Hepatocyte (in vitro differentiated cells): ENCODE measurements at regions not wholly inside any gene's neighbourhood (a gene's known extent, or its start where the extent isn't known, plus 50 kb on each side); places are given as distances from the start of the nearest gene placed in this dataset.

Experiments used
- DNase-seq: peaks from one replicate; pipeline ENCODE4 v3.0.0-alpha.2; 2016; ENCODE audit warnings: low spot score
- H2AFZ ChIP-seq: fragments of 200-600 bp; sonication (generic); 2 replicates; pipeline ENCODE4 v1.6.0; 2016; ENCODE audit warnings: antibody characterized with exemption, mild to moderate bottlenecking
- H3K27ac ChIP-seq: fragments of 200-600 bp; sonication (generic); 2 replicates; pipeline ENCODE4 v1.5.1; 2016; ENCODE audit warnings: mild to moderate bottlenecking
- H3K27me3 ChIP-seq: fragments of 200-600 bp; sonication (generic); 2 replicates; pipeline ENCODE4 v1.6.1; 2016
- H3K36me3 ChIP-seq: fragments of 200-600 bp; sonication (generic); replicated peaks from 2 replicates; pipeline ENCODE4 v1.5.1; 2016; ENCODE audit warnings: low read depth; ENCODE audit not compliant: insufficient read depth
- H3K4me1 ChIP-seq: fragments of 200-600 bp; sonication (generic); 2 replicates; pipeline ENCODE4 v1.5.1; 2016; ENCODE audit warnings: mild to moderate bottlenecking, moderate library complexity; ENCODE audit not compliant: insufficient read depth
- H3K4me2 ChIP-seq: fragments of 200-600 bp; sonication (generic); 2 replicates; pipeline ENCODE4 v1.6.0; 2016
- H3K4me3 ChIP-seq: fragments of 200-600 bp; sonication (generic); 2 replicates; pipeline ENCODE4 v1.5.1; 2016; ENCODE audit warnings: mild to moderate bottlenecking
- H3K79me2 ChIP-seq: fragments of 200-600 bp; sonication (generic); 2 replicates; pipeline ENCODE4 v1.6.0; 2017; ENCODE audit warnings: mild to moderate bottlenecking
- H3K9me2 ChIP-seq: fragments of 200-600 bp; sonication (generic); replicated peaks from 2 replicates; pipeline ENCODE4 v1.6.0; 2017; ENCODE audit warnings: mild to moderate bottlenecking; ENCODE audit not compliant: insufficient read depth
- H3K9me3 ChIP-seq: fragments of 200-600 bp; sonication (generic); 2 replicates; pipeline ENCODE4 v1.5.1; 2016; ENCODE audit warnings: low read depth, mild to moderate bottlenecking
- H4K20me1 ChIP-seq: fragments of 200-600 bp; sonication (generic); 2 replicates; pipeline ENCODE4 v1.6.0; 2016; ENCODE audit warnings: mild to moderate bottlenecking; ENCODE audit not compliant: insufficient read depth, poor library complexity, severe bottlenecking
- CTCF ChIP-seq: fragments of 200-600 bp; sonication (generic); IDR thresholded peaks from 2 replicates; pipeline ENCODE4 v1.5.1; 2016; ENCODE audit warnings: antibody characterized with exemption, mild to moderate bottlenecking; ENCODE audit not compliant: poor library complexity
- EZH2 ChIP-seq: fragments of 200-600 bp; sonication (generic); IDR thresholded peaks from 2 replicates; pipeline ENCODE4 v1.6.1; 2016; ENCODE audit warnings: antibody characterized with exemption, mild to moderate bottlenecking, borderline replicate concordance
- EZH2phosphoT487 ChIP-seq: fragments of 200-600 bp; sonication (generic); IDR thresholded peaks from one replicate; pipeline ENCODE4 v1.6.1; 2018; ENCODE audit warnings: antibody characterized with exemption, mild to moderate bottlenecking, low read depth, moderate library complexity; ENCODE audit not compliant: unreplicated experiment, severe bottlenecking
- WGBS: methylation state at CpG from one replicate; pipeline ENCODE4 v1.1.6; 2016; ENCODE audit warnings: low lambda C conversion rate; ENCODE audit errors: missing lambda C conversion rate; 5-methylcytosine and 5-hydroxymethylcytosine counted together

GRCh38 chr5:103409013-103409670 is 150.6 kb downstream of the MACIR start:
- no peak for DNase-seq
- no peak overlapping the region for H3K4me3 ChIP-seq
- no peak for TF ChIP-seq EZH2
- no peak for TF ChIP-seq EZH2phosphoT487
- no peak for TF ChIP-seq CTCF
- no peaks in the 10 kb centered on the region for H3K9me3 ChIP-seq
- no peak overlapping the region for H3K27ac ChIP-seq
- no peaks in the 10 kb centered on the region for H3K27me3 ChIP-seq
- H3K4me1 ChIP-seq, result no peaks in the 10 kb centered on the region
- no peaks in the 10 kb centered on the region for H4K20me1 ChIP-seq
- H3K79me2 ChIP-seq, result no peaks in the 10 kb centered on the region
- no peak overlapping the region for H2AFZ ChIP-seq
- H3K9me2 ChIP-seq, result no peaks in the 10 kb centered on the region
- no peaks in the 10 kb centered on the region for H3K36me3 ChIP-seq
- no peak overlapping the region for H3K4me2 ChIP-seq

DNA sequence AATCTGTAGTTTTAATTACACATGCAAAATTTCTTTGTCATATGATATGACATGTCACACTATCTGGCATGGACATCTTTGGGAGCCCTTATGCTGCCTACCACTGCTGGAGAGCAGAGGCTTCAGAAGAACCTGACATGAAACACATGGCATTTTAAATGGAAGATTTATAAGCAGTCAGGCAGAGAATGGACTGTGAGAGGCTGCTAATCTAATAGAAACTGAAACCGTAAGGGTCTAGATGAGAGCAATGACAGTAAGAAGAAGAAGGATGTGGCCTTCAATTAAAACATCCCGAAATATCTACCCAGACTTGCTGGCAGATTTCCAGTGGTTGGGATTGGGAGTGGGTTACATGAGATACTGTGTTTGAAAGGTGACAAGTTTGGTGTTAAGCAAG is 149.8 kb downstream of the MACIR start:
- TF ChIP-seq EZH2, result no peak
- no peak for TF ChIP-seq CTCF
- no peak for TF ChIP-seq EZH2phosphoT487
- Histone ChIP-seq H3K4me2 (no peak overlapping the region), H4K20me1 (no peaks in the 10 kb centered on the region), H3K36me3 (no peaks in the 10 kb centered on the region), H3K9me3 (no peaks in the 10 kb centered on the region), H3K79me2 (no peaks in the 10 kb centered on the region), H2AFZ (no peak overlapping the region), H3K9me2 (no peaks in the 10 kb centered on the region), H3K27ac (no peak overlapping the region), H3K27me3 (no peaks in the 10 kb centered on the region), H3K4me1 (no peaks in the 10 kb centered on the region), H3K4me3 (no peak overlapping the region)
- 83% methylated on average over 2 of the region's 2 CpGs for WGBS
- no peak for DNase-seq

DNA sequence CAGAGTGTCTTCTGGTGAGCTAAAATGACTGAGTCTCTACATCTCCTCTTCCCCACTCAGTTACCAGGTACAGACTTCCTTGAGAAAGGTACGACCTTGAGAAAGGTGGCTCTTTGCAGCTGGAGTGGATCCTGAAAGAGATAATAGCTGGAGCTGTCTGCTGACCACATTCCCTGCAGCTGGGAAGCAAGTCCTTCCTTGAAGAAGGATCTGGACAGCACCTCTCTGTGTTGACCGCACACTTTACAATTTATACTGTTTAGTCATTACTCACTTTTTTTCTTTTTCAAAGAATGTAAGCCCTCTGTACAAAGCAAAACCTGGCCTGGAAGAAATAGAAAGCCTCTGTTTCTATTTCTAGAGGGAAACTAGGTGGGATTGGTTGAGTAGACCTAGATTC is 148.8 kb downstream of the MACIR start:
- DNase-seq, result no peak
- Histone ChIP-seq H3K4me3 (no peak overlapping the region), H2AFZ (no peak overlapping the region), H3K4me1 (no peaks in the 10 kb centered on the region), H3K79me2 (no peaks in the 10 kb centered on the region), H3K27ac (no peak overlapping the region), H3K36me3 (no peaks in the 10 kb centered on the region), H3K9me3 (no peaks in the 10 kb centered on the region), H4K20me1 (no peaks in the 10 kb centered on the region), H3K27me3 (no peaks in the 10 kb centered on the region), H3K4me2 (no peak overlapping the region), H3K9me2 (no peaks in the 10 kb centered on the region)
- TF ChIP-seq CTCF, result no peak
- no peak for TF ChIP-seq EZH2phosphoT487
- no peak for TF ChIP-seq EZH2
- WGBS, result 69% methylated on average over 2 of the region's 2 CpGs

GRCh38 chr5:103404483-103404882 is 145.9 kb downstream of the MACIR start:
- TF ChIP-seq CTCF, result no peak
- no peak for TF ChIP-seq EZH2
- no peak for TF ChIP-seq EZH2phosphoT487
- Histone ChIP-seq H3K36me3 (no peaks in the 10 kb centered on the region), H3K4me2 (no peak overlapping the region), H3K9me3 (no peaks in the 10 kb centered on the region), H4K20me1 (no peaks in the 10 kb centered on the region), H3K27me3 (no peaks in the 10 kb centered on the region), H3K9me2 (no peaks in the 10 kb centered on the region), H3K4me3 (no peak overlapping the region), H3K27ac (no peak overlapping the region), H3K4me1 (no peaks in the 10 kb centered on the region), H3K79me2 (no peaks in the 10 kb centered on the region), H2AFZ (no peak overlapping the region)
- no peak for DNase-seq
- whole genome bisulfite sequencing, result 88% methylated on average over 1 of the region's 1 CpG
